Keratinocyte (primary cell): ENCODE measurements at regions not wholly inside any gene's neighbourhood (a gene's known extent, or its start where the extent isn't known, plus 50 kb on each side); places are given as distances from the start of the nearest gene placed in this dataset.
"Not testable (repeated sequence)": the region's sequence is repeated elsewhere in the genome, so short reads cannot be mapped to it uniquely, and the experiment has no call there.

ENCODE experiments used
- DNase-seq: peaks from one replicate; pipeline ENCODE4 v3.0.0-alpha.2; 2011; ENCODE audit warnings: low read depth, missing footprints, low spot score
- FAIRE-seq: peaks from 2 replicates; lab custom pipeline; 2011; peaks lifted over from hg19 to GRCh38; lab: Jason Lieb, UNC
- H2AFZ ChIP-seq: 2 replicates; pipeline ENCODE4 v1.6.0; 2012; ENCODE audit warnings: low read length, control low read depth, inconsistent platforms; ENCODE audit not compliant: control insufficient read depth
- H3K27ac ChIP-seq: 2 replicates; pipeline ENCODE4 v1.5.1; 2011; ENCODE audit warnings: low read length; ENCODE audit not compliant: control insufficient read depth, insufficient read depth
- H3K27me3 ChIP-seq: 3 replicates; pipeline ENCODE4 v1.6.0; 2011; ENCODE audit warnings: low read length; ENCODE audit not compliant: control insufficient read depth, insufficient read depth; ENCODE audit errors: extremely low read depth
- H3K36me3 ChIP-seq, 2 experiments: 2 replicates in 1 of 2; 3 replicates in 1 of 2; pipeline ENCODE4 v1.5.1; 2011; ENCODE audit warnings: low read length in 2 of 2, mild to moderate bottlenecking in 1 of 2; ENCODE audit not compliant: control insufficient read depth in 2 of 2, insufficient read depth in 2 of 2; ENCODE audit errors: extremely low read depth in 1 of 2
- H3K4me1 ChIP-seq: 3 replicates; pipeline ENCODE4 v1.5.1; 2011; ENCODE audit warnings: low read length; ENCODE audit not compliant: control insufficient read depth, insufficient read depth; ENCODE audit errors: extremely low read depth
- H3K4me2 ChIP-seq: 3 replicates; pipeline ENCODE4 v1.6.0; 2011; ENCODE audit warnings: low read depth, low read length; ENCODE audit not compliant: control insufficient read depth, insufficient read depth; ENCODE audit errors: extremely low read depth
- H3K4me3 ChIP-seq, 3 experiments: fragments of 200-600 bp in 1 of 3; sonication (generic) in 1 of 3; 2 replicates in 2 of 3; 3 replicates in 1 of 3; pipeline ENCODE4 v1.5.1; 2011 to 2016; ENCODE audit warnings: low read length in 3 of 3, mild to moderate bottlenecking in 3 of 3, control low read depth in 2 of 3, inconsistent platforms in 1 of 3, low read depth in 1 of 3, mixed read lengths in 1 of 3, mixed run types in 1 of 3, moderate library complexity in 1 of 3; ENCODE audit not compliant: control insufficient read depth in 2 of 3, insufficient read depth in 2 of 3; ENCODE audit errors: extremely low read depth in 1 of 3
- H3K79me2 ChIP-seq: 2 replicates; pipeline ENCODE4 v1.6.0; 2012; ENCODE audit warnings: low read length; ENCODE audit not compliant: control insufficient read depth, insufficient read depth
- H3K9ac ChIP-seq: 3 replicates; pipeline ENCODE4 v1.6.0; 2011; ENCODE audit warnings: low read length; ENCODE audit not compliant: control insufficient read depth, insufficient read depth; ENCODE audit errors: extremely low read depth
- H3K9me1 ChIP-seq: 3 replicates; pipeline ENCODE4 v1.6.0; 2011; ENCODE audit warnings: low read length; ENCODE audit not compliant: control insufficient read depth, insufficient read depth; ENCODE audit errors: extremely low read depth
- H3K9me3 ChIP-seq: 2 replicates; pipeline ENCODE4 v1.5.1; 2012; ENCODE audit warnings: low read depth, low read length; ENCODE audit not compliant: control insufficient read depth
- H4K20me1 ChIP-seq: 3 replicates; pipeline ENCODE4 v1.6.0; 2011; ENCODE audit warnings: low read length; ENCODE audit not compliant: control insufficient read depth, insufficient read depth; ENCODE audit errors: extremely low read depth
- dilution Hi-C: fragments of 300-500 bp; cut with MboI; formaldehyde crosslinking; loops from one replicate; pipeline ENCODE4 v1.7.0; 2020; ENCODE audit warnings: low sequenced_read_pairs; ENCODE audit not compliant: extremely low pct_ligation_motif_present

DNA sequence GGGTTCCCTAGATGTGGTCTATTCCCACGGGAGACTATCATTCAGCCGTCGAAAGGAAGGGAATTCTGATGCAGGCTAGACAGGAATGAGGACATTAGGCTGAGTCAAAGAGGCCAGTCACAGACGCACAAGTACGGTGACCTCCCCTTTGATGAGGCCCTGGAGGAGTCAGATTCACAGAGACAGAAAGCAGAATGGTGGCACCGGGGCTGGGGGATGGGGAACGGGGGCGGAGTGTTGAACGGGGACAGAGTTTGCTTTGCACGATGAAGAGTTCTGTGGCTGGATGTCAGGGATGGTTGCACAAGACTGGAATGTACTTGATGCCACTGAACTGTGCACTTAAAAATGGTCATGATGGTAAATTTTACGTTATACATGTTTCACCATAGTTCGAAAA, 3983.1 kb upstream of the TPTE start:
- H3K9me1 ChIP-seq, DNase-seq, H3K9me3 ChIP-seq, dilution Hi-C loops, H2AFZ ChIP-seq, H3K36me3 ChIP-seq, FAIRE-seq, H3K4me2 ChIP-seq, H3K4me3 ChIP-seq, H4K20me1 ChIP-seq, H3K79me2 ChIP-seq, H3K27me3 ChIP-seq, H3K9ac ChIP-seq, H3K27ac ChIP-seq, H3K4me1 ChIP-seq: not testable (repeated sequence)

DNA sequence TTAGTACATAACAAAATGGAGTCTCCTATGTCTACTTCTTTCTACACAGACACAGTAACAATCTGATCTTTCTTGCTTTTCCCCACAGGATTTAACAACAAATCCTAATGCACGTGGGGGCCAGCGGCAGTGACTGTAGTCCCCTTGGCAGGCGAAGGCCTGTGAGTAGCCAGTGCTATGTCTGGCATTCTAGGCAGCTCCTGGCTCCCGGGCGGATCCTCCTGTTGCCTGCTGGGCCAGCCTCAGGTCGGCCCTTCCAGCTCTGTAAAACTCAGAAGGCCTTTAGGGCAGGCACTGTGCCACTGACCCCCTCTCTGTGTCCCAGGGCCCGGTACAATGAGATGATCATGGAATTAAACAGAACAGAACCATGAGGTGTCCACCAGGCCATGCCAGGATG, 3981.7 kb upstream of the TPTE start:
- H2AFZ ChIP-seq, dilution Hi-C loops, H3K4me3 ChIP-seq, H3K4me1 ChIP-seq, H3K9ac ChIP-seq, H4K20me1 ChIP-seq, FAIRE-seq, H3K79me2 ChIP-seq, H3K27ac ChIP-seq, H3K36me3 ChIP-seq, H3K9me1 ChIP-seq, H3K9me3 ChIP-seq, H3K4me2 ChIP-seq, DNase-seq, H3K27me3 ChIP-seq: not testable (repeated sequence)

DNA sequence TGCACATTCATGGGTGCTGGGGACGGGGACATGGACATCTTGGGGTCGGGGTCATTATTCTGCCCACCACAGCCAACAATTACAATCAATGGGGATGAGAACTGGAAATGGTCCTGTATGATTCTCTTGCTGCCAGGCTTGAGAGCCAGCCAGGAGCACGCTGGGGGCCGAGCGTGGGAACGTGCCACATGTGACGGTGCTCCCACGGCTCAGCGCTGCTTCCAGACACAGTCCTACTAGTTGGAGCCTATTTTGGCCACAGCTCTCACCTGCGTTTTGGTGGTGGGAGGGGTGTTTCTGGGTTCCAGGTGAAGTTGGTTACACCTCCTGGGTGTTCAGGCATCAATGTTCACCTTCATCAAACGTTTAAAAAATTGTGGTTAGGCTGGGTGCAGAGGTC, 3980.3 kb upstream of the TPTE start:
- H3K9me1 ChIP-seq, FAIRE-seq, H3K4me2 ChIP-seq, H3K27me3 ChIP-seq, H3K4me1 ChIP-seq, H4K20me1 ChIP-seq, DNase-seq, H2AFZ ChIP-seq, dilution Hi-C loops, H3K27ac ChIP-seq, H3K9me3 ChIP-seq, H3K79me2 ChIP-seq, H3K36me3 ChIP-seq, H3K4me3 ChIP-seq, H3K9ac ChIP-seq: not testable (repeated sequence)

DNA sequence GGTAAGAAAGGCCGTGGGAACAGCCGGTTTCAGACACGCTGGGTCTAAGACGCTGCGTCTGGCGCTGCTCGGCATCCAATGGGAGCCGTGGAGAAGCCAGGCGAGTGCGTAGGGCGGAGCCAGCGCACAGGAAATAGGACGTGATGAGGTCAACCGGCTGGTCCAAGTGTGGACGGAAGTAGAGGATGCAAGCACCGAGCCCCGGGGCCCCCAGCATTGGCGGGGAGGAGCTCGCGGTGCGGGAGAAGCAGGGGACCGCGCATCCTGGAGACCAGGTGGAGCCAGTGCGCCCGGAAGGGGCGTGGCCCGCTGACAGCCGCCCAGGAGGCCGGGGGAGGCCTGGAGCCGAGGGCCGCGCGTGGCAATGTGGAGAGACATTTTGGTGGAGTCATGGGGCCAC, 3976.1 kb upstream of the TPTE start:
- dilution Hi-C loops, H3K9me1 ChIP-seq, H3K36me3 ChIP-seq, H3K27me3 ChIP-seq, H3K9ac ChIP-seq, H3K9me3 ChIP-seq, H2AFZ ChIP-seq, DNase-seq, H3K4me2 ChIP-seq, H3K4me1 ChIP-seq, H4K20me1 ChIP-seq, FAIRE-seq, H3K27ac ChIP-seq, H3K79me2 ChIP-seq, H3K4me3 ChIP-seq: not testable (repeated sequence)

DNA sequence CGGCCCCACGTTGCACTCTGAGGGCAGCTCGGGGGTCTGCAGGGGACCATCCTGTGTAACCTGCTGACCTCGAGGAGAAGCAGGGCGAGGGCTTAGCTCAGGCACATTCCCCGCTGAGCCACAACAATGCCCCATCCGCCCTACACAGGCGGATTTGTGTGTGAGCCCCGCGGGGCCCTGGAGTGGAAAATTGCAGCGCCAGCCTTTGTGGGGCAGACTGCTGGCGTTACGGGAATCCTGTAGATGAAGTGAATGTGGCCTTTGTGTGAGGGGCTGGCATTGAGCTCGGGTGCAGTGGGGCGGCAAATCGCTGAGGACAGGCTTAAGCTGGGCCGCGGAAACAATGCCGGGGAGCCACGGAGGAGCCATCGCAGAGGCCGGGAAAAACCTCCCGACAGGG, 3970.3 kb upstream of the TPTE start:
- H4K20me1 ChIP-seq, H3K9me1 ChIP-seq, H3K36me3 ChIP-seq, H3K4me3 ChIP-seq, H3K9ac ChIP-seq, H3K9me3 ChIP-seq, H3K79me2 ChIP-seq, H3K27ac ChIP-seq, H3K4me2 ChIP-seq, DNase-seq, H3K27me3 ChIP-seq, H2AFZ ChIP-seq, H3K4me1 ChIP-seq, dilution Hi-C loops, FAIRE-seq: not testable (repeated sequence)
